T-cell (primary cell): ENCODE measurements at regions not wholly inside any gene's neighbourhood (a gene's known extent, or its start where the extent isn't known, plus 50 kb on each side); places are given as distances from the start of the nearest gene placed in this dataset.

Experiments used
- ATAC-seq, 4 experiments: fragments of 200-7000 bp in 3 of 4; fragments of 150-1000 bp in 1 of 4; cut with Tn5 transposase; replicated peaks in 1 of 4; 1 replicate in 3 of 4; 2 replicates in 1 of 4; pipeline ENCODE4 v1.10.0; 2021; ENCODE audit warnings: moderate library complexity in 3 of 4, mild to moderate bottlenecking in 2 of 4, moderate number of reproducible peaks in 1 of 4
- CTCF ChIA-PET, 2 donors: fragments of 300-600 bp; sonication (Branson Sonifier 250); formaldehyde crosslinking; loops; one replicate each; lab custom pipeline; 2022; ENCODE audit warnings: antibody characterized with exemption in 2 of 2; lab: Charles Lee
- POLR2A ChIA-PET, 2 donors: fragments of 300-600 bp; sonication (Branson Sonifier 250); formaldehyde crosslinking; loops; one replicate each; lab custom pipeline; 2022; ENCODE audit warnings: antibody characterized with exemption in 2 of 2; lab: Charles Lee
- DNase-seq, 35 experiments: peaks; one replicate each; pipeline versions ENCODE4 v3.0.0 to v3.0.0-alpha.2; 2013 to 2023
- H3K27ac ChIP-seq: one replicate; pipeline ENCODE4 v1.5.1; 2013; ENCODE audit warnings: low read length
- H3K27me3 ChIP-seq, 2 experiments: replicated peaks in 1 of 2; 1 replicate in 1 of 2; 2 replicates in 1 of 2; pipeline versions ENCODE4 v1.6.1 to v1.7.0; 2013; ENCODE audit warnings: low read length in 1 of 2, mixed read lengths in 1 of 2; ENCODE audit not compliant: control insufficient read depth in 2 of 2, insufficient read depth in 2 of 2; ENCODE audit errors: extremely low read depth in 1 of 2
- H3K36me3 ChIP-seq, 2 donors: 1 replicate in 1 of 2; 2 replicates in 1 of 2; pipeline versions ENCODE4 v1.6.1 to v1.7.0; 2013; ENCODE audit warnings: low read length in 1 of 2; ENCODE audit not compliant: control insufficient read depth in 2 of 2, insufficient read depth in 1 of 2; ENCODE audit errors: extremely low read depth in 1 of 2
- H3K4me1 ChIP-seq, 2 experiments: 1 replicate in 1 of 2; 2 replicates in 1 of 2; pipeline versions ENCODE4 v1.6.1 to v1.7.0; 2013; ENCODE audit warnings: low read length in 2 of 2, mixed read lengths in 1 of 2; ENCODE audit not compliant: insufficient read depth in 2 of 2, control insufficient read depth in 1 of 2; ENCODE audit errors: extremely low read depth in 1 of 2
- H3K4me3 ChIP-seq, 2 donors: 1 replicate in 1 of 2; 2 replicates in 1 of 2; pipeline versions ENCODE4 v1.5.1 to v1.7.0; 2013; ENCODE audit warnings: mild to moderate bottlenecking in 2 of 2, low read length in 1 of 2, moderate library complexity in 1 of 2; ENCODE audit not compliant: control insufficient read depth in 1 of 2; ENCODE audit errors: extremely low read depth in 1 of 2
- H3K9me3 ChIP-seq: 2 replicates; pipeline ENCODE4 v1.7.0; 2013
- H3K27ac Mint-ChIP-seq, 2 donors: one replicate each; pipeline ENCODE4 v1.8.0; 2020 to 2021; ENCODE audit warnings: mild to moderate bottlenecking in 2 of 2, mixed read lengths in 2 of 2
- H3K27me3 Mint-ChIP-seq, 2 donors: one replicate each; pipeline ENCODE4 v1.8.0; 2021 to 2022; ENCODE audit warnings: mixed read lengths in 2 of 2
- H3K36me3 Mint-ChIP-seq: one replicate; pipeline ENCODE4 v1.8.0; 2021; ENCODE audit warnings: mixed read lengths
- H3K4me1 Mint-ChIP-seq, 3 donors: one replicate each; pipeline ENCODE4 v1.8.0; 2020 to 2022; ENCODE audit warnings: mixed read lengths in 3 of 3, mild to moderate bottlenecking in 1 of 3
- H3K4me3 Mint-ChIP-seq, 3 donors: one replicate each; pipeline ENCODE4 v1.8.0; 2020 to 2022; ENCODE audit warnings: mild to moderate bottlenecking in 3 of 3, mixed read lengths in 3 of 3, moderate library complexity in 3 of 3
- H3K9me3 Mint-ChIP-seq, 3 donors: one replicate each; pipeline ENCODE4 v1.8.0; 2020 to 2022; ENCODE audit warnings: mixed read lengths in 3 of 3
- WGBS: methylation state at CpG from one replicate; pipeline ENCODE4 v1.1.5; 2013; ENCODE audit warnings: missing lambda C conversion rate; ENCODE audit not compliant: insufficient coverage; 5-methylcytosine and 5-hydroxymethylcytosine counted together

- Mint-ChIP-seq H3K4me1 (peaks cover 0 to 4% (median 0%) of the 10 kb centered on the region in 3 donors), H3K4me3 (peak overlapping the region in 1 of 3 donors; percentile 4), H3K36me3 (peaks cover 3% of the 10 kb centered on the region), H3K27ac (no peak overlapping the region), H3K9me3 (no peaks in the 10 kb centered on the region), H3K27me3 (peaks cover 11 to 22% of the 10 kb centered on the region in 2 donors)
- H3K9me3 ChIP-seq = no peaks in the 10 kb centered on the region
- DNase-seq (no peak), ATAC-seq (no peak)
- no peak overlapping the region for H3K4me3 ChIP-seq
- ChIA-PET POLR2A (no interaction called here), CTCF (no interaction called here)
- H3K27ac ChIP-seq = no peak overlapping the region
- no peaks in the 10 kb centered on the region for H3K36me3 ChIP-seq
- no CpG with 5 or more reads among the region's 3 CpGs for whole genome bisulfite sequencing
- H3K4me1 ChIP-seq = no peaks in the 10 kb centered on the region
- peaks cover 0 to 3% of the 10 kb centered on the region in 2 experiments for H3K27me3 ChIP-seq
Measured at GRCh38 chr2:88856409-88857135, 165.1 kb downstream of the RPIA start.

- no peak overlapping the region for H3K27ac Mint-ChIP-seq
- POLR2A ChIA-PET = no interaction called here
- Histone ChIP-seq H3K36me3 (no peaks in the 10 kb centered on the region), H3K27me3 (peaks cover 0 to 3% of the 10 kb centered on the region in 2 experiments), H3K4me3 (no peak overlapping the region), H3K9me3 (no peaks in the 10 kb centered on the region), H3K4me1 (no peaks in the 10 kb centered on the region), H3K27ac (no peak overlapping the region)
- H3K27me3 Mint-ChIP-seq = peaks cover 12 to 20% of the 10 kb centered on the region in 2 donors
- H3K36me3 Mint-ChIP-seq = peaks cover 3% of the 10 kb centered on the region
- 90% methylated on average over 9 of the region's 9 CpGs for WGBS
- peaks cover 0 to 3% (median 0%) of the 10 kb centered on the region in 3 donors for H3K4me1 Mint-ChIP-seq
- DNase-seq (no peak), ATAC-seq (no peak)
- peak overlapping the region in 1 of 3 donors; percentile 14 for H3K4me3 Mint-ChIP-seq
- CTCF ChIA-PET = no interaction called here
- H3K9me3 Mint-ChIP-seq = no peaks in the 10 kb centered on the region
Measured at GRCh38 chr2:88857274-88857741, 165.8 kb downstream of the RPIA start.

GRCh38 chr2:88857951-88858411, 166.5 kb downstream of the RPIA start:
- Mint-ChIP-seq H3K4me1 (no peaks in the 10 kb centered on the region), H3K36me3 (peaks cover 3% of the 10 kb centered on the region), H3K27ac (no peak overlapping the region), H3K9me3 (no peaks in the 10 kb centered on the region), H3K27me3 (peaks cover 12 to 18% of the 10 kb centered on the region in 2 donors), H3K4me3 (peak overlapping the region in 1 of 3 donors; percentile 32)
- H3K36me3 ChIP-seq = no peaks in the 10 kb centered on the region
- H3K4me1 ChIP-seq = no peaks in the 10 kb centered on the region
- peaks cover 0 to 3% of the 10 kb centered on the region in 2 experiments for H3K27me3 ChIP-seq
- DNase-seq (no peak), ATAC-seq (no peak)
- WGBS = 88% methylated on average over 7 of the region's 7 CpGs
- POLR2A ChIA-PET = no interaction called here
- no peaks in the 10 kb centered on the region for H3K9me3 ChIP-seq
- H3K27ac ChIP-seq = no peak overlapping the region
- H3K4me3 ChIP-seq = no peak overlapping the region
- CTCF ChIA-PET = no interaction called here

- H3K27ac Mint-ChIP-seq = peak overlapping the region in 1 of 2 donors; percentile 31
- ATAC-seq (no peak), DNase-seq (no peak)
- H3K4me3 ChIP-seq = no peak overlapping the region
- H3K27me3 Mint-ChIP-seq = peaks cover 15 to 18% of the 10 kb centered on the region in 2 donors
- peaks cover 0 to 3% of the 10 kb centered on the region in 2 experiments for H3K27me3 ChIP-seq
- ChIA-PET CTCF (interaction anchor here in 1 of 2 donors (0.6 kb wide), 1 partner anchor 273 kb away, joined by 4 read pairs; no protein-coding TSS in a partner anchor), POLR2A (no interaction called here)
- H3K9me3 Mint-ChIP-seq = no peaks in the 10 kb centered on the region
- H3K36me3 ChIP-seq = no peaks in the 10 kb centered on the region
- H3K4me1 ChIP-seq = no peaks in the 10 kb centered on the region
- H3K36me3 Mint-ChIP-seq = peaks cover 3% of the 10 kb centered on the region
- no peaks in the 10 kb centered on the region for H3K4me1 Mint-ChIP-seq
- WGBS = 92% methylated on average over 6 of the region's 16 CpGs
- no peak overlapping the region for H3K27ac ChIP-seq
- H3K9me3 ChIP-seq = no peaks in the 10 kb centered on the region
- H3K4me3 Mint-ChIP-seq = peak overlapping the region in 1 of 3 donors; percentile 71
Measured at GRCh38 chr2:88859461-88859860, 168.0 kb downstream of the RPIA start.

- DNase-seq = no peak
- Mint-ChIP-seq H3K4me3 (peak overlapping the region in 1 of 3 donors; percentile 37), H3K27ac (no peak overlapping the region), H3K36me3 (peaks cover 3% of the 10 kb centered on the region), H3K4me1 (peaks cover under 1 to 8% (median 3%) of the 10 kb centered on the region in 3 donors), H3K9me3 (no peaks in the 10 kb centered on the region), H3K27me3 (peaks cover 20 to 27% of the 10 kb centered on the region in 2 donors)
- no peaks in the 10 kb centered on the region for H3K36me3 ChIP-seq
- ChIA-PET POLR2A (no interaction called here), CTCF (interaction anchor here (0.6 to 0.9 kb wide), 2 partner anchors 13 to 20 kb away, joined by 3 to 4 read pairs; no protein-coding TSS in a partner anchor)
- peaks cover 0 to 3% of the 10 kb centered on the region in 2 experiments for H3K27me3 ChIP-seq
- no peak for ATAC-seq
- no peak overlapping the region for H3K27ac ChIP-seq
- WGBS = 82% methylated on average over 11 of the region's 11 CpGs
- no peaks in the 10 kb centered on the region for H3K9me3 ChIP-seq
- no peak overlapping the region for H3K4me3 ChIP-seq
- H3K4me1 ChIP-seq = peaks cover 0 to 5% of the 10 kb centered on the region in 2 experiments
Measured at GRCh38 chr2:88860421-88861075, 169.1 kb downstream of the RPIA start.

- H3K27ac Mint-ChIP-seq = no peak overlapping the region
- CTCF ChIA-PET = no interaction called here
Measured at GRCh38 chr2:88865801-88866371, 174.4 kb downstream of the RPIA start.

More at GRCh38 chr2:88865801-88866371, 174.4 kb downstream of the RPIA start:
- POLR2A ChIA-PET = no interaction called here
- no peak overlapping the region for H3K4me3 ChIP-seq
- H3K9me3 ChIP-seq = no peaks in the 10 kb centered on the region
- no peaks in the 10 kb centered on the region for H3K36me3 Mint-ChIP-seq
- H3K4me3 Mint-ChIP-seq = peak overlapping the region; percentile 21 to 42 (median 40)
- H3K27me3 Mint-ChIP-seq = peaks cover 15 to 35% of the 10 kb centered on the region in 2 donors
- no peaks in the 10 kb centered on the region for H3K27me3 ChIP-seq
- DNase-seq = no peak
- peaks cover 12 to 25% (median 18%) of the 10 kb centered on the region in 3 donors for H3K4me1 Mint-ChIP-seq
- H3K4me1 ChIP-seq = peaks cover 0 to 7% of the 10 kb centered on the region in 2 experiments
- H3K27ac ChIP-seq = no peak overlapping the region
- ATAC-seq = peak in 2 of 4 experiments; percentile 15 to 31
- no peaks in the 10 kb centered on the region for H3K9me3 Mint-ChIP-seq
- no peaks in the 10 kb centered on the region for H3K36me3 ChIP-seq
- WGBS = 25% methylated on average over 2 of the region's 6 CpGs
